GM19238 (cell line): ENCODE measurements at regions not wholly inside any gene's neighbourhood (a gene's known extent, or its start where the extent isn't known, plus 50 kb on each side); places are given as distances from the start of the nearest gene placed in this dataset.

Experiments used
- DNase-seq: peaks from one replicate; pipeline ENCODE4 v3.0.0; 2011; ENCODE audit warnings: low spot score; ENCODE audit not compliant: insufficient read length

DNA sequence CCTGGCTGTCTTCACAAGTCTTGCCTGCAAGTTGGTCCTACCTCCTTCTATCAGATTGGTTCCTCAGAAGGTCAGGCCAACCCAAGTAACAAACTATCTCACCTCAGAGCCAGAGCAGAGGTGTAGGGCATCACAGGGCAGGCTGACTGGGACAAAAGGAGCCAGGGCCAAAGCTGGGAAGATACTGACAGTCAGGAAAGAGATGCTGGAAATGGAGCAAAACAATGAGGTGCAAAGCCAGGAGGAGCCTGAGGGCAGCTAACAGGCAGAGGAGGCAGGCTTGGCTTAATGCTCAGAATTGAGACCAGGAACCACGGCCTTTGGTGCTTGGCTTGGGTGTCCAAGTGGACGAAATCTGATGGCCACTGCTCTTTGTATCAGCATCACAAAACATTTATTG, 68.4 kb upstream of the PNMA1 start:
- DNase-seq: no peak

GRCh38 chr14:73780896-73781295, 66.7 kb upstream of the PNMA1 start:
- no peak for DNase-seq

- no peak for DNase-seq
Measured at GRCh38 chr14:73780391-73780790, 66.2 kb upstream of the PNMA1 start.

GRCh38 chr14:73778736-73779135, 64.6 kb upstream of the PNMA1 start:
- DNase-seq: no peak

DNA sequence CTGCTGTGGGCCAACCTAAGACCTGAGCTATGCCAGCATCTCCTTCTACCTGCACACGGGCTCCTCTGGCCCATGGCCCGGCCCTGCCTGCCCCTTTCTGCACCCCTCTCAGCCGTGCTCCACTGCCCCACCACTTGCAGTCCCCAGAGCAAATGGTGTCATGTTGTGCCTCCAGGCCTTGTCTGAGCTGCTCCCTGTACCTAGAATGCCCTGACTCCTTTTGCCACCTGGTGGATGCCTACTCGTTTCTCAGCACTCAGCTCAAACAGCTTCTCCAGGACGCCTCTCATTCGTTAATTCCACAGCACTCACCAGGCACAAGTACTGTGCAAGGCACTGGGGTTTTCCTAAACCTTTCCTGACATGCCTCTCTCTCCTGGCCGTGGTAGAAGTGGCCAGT, 63.2 kb upstream of the PNMA1 start:
- DNase-seq: no peak

GRCh38 chr14:73776194-73776537, 62.0 kb upstream of the PNMA1 start:
- DNase-seq: no peak

DNA sequence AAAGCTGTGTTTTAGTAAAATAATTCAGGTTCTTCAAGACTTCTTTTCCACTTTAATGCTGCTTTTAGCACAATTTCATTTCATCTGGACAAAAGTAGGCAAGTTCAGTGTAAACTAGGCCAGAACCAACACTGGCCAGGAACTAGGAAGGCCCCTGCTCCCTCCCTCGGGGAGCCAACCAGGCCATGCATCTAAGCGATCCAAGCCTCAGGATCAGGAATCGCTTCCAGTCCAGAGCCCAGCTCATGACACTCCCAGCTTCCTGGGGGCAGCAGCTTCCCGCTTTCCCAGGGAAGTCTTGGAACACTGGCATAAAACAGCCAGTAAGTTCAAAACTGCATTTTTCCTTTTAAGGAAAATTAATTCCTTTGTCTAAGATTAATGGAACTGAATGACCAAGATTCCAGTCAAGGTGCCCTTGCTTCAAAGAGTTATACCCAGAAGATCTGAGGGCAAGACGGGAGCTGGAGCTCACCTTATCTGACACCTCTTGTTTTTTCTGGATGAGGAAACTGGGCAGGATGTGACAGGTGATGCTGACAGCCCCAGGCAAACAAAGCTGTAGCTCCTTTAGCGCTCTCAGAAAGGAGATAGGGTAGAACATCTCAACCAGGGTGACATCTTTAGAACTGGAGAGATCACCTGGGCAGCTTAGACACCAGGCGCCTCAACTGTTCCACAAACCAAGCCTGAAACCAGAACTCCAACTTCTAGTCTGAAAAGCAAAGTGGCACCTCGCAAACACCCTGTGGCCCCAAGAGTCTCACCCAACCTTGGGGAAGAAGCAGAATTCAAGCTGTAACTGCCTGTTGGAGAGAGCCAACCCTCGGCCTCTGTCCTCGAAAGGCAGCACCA, 61.4 kb upstream of the PNMA1 start:
- DNase-seq: no peak

DNA sequence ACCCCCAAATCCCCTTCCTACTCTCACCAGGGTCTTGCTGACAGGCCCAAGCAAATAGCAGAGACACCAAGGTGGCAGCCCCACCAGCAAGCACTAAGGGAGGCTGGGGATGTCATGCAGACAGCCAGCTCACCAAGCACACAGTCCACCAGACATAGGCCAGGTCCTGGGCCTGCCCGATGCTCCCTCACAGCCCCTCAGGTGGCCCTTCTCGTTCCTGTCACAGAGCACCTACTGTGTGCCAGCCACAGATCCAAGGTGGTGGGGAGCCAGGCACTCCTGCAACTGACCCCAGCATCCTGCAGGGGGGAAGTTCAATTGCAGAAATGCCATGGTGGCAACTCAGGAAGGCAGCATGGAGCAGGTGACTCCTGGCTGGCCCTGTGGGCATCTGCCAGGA, 60.5 kb upstream of the PNMA1 start:
- no peak for DNase-seq

- no peak for DNase-seq
Measured at GRCh38 chr14:73774241-73774570, 60.0 kb upstream of the PNMA1 start.

GRCh38 chr14:73773441-73774240, 59.5 kb upstream of the PNMA1 start:
- no peak for DNase-seq

DNA sequence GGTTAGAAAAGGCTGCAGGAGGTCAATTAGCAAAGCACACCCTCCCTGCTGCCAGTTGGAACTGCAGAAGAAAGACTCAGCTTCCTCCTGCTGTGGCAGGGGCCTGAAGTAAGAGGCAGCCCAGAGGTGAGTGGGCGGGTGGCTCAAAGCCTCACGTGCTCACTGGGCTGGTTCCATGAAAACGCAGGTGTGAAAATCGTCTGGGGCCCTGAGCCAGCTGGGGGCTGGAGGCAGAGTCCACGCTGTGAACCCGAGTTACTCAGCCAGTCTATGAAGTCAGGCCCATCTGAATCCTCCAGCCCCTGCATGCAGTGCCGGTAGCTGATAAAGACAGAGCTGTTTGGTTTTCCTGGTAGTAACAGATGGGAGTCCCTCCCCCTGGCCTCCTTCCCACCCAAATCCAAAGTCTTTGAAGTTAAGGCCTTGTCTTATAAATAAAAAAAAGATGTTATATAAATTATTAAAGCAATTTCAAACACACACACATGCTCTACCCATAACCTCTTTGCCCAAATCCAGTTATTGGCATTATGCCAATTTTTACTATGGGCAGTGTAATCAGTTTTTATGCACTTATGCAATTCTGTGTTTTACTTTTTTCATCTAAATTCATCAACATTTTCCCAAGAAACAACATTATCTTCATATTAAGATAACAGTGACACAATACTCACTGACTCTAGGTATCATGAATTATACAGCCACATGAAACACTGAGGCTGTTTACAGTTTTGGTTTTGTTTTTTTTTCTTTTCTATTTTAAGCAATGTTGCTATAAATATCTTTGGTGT, 57.9 kb upstream of the PNMA1 start:
- peak; percentile 69 for DNase-seq

- DNase-seq: no peak
Measured at GRCh38 chr14:73770977-73771847, 57.0 kb upstream of the PNMA1 start.

GRCh38 chr14:73768107-73768506, 53.9 kb upstream of the PNMA1 start:
- DNase-seq: no peak

GRCh38 chr14:73764406-73765280, 50.5 kb upstream of the PNMA1 start:
- DNase-seq: no peak
